ENCODE measurements at regions not wholly inside any gene's neighbourhood (a gene's known extent, or its start where the extent isn't known, plus 50 kb on each side); places are given as distances from the start of the nearest gene placed in this dataset.
"Not testable (repeated sequence)": the region's sequence is repeated elsewhere in the genome, so short reads cannot be mapped to it uniquely, and the experiment has no call there.

DNA sequence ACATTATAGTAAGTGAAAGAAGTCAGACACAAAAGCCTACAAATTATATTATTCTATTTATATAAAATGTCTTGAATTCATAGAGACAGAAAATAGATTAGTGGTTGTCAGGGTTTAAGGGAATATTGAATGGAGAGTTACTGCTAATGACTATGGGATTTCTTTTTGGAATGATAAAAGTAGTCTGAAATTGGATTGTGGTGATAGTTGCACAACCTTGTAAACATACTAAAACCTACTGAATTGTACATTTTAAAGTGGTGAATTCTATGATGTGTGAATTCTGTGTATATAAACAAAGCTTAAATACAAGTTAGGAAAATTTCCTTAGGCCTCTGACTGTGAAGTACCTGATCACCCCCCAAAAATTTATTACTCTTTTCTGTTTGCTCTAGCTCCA is 343.1 kb downstream of the TFAP2B start:
- TF ChIP-seq, protein P1, sequence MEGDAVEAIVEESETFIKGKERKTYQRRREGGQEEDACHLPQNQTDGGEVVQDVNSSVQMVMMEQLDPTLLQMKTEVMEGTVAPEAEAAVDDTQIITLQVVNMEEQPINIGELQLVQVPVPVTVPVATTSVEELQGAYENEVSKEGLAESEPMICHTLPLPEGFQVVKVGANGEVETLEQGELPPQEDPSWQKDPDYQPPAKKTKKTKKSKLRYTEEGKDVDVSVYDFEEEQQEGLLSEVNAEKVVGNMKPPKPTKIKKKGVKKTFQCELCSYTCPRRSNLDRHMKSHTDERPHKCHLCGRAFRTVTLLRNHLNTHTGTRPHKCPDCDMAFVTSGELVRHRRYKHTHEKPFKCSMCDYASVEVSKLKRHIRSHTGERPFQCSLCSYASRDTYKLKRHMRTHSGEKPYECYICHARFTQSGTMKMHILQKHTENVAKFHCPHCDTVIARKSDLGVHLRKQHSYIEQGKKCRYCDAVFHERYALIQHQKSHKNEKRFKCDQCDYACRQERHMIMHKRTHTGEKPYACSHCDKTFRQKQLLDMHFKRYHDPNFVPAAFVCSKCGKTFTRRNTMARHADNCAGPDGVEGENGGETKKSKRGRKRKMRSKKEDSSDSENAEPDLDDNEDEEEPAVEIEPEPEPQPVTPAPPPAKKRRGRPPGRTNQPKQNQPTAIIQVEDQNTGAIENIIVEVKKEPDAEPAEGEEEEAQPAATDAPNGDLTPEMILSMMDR (IDR thresholded peaks at IDR 0.05): no peak
- Histone ChIP-seq H3K27ac (no peak overlapping the region), H3K36me3 (no peaks in the 10 kb centered on the region), H3K27me3 (no peaks in the 10 kb centered on the region), H3K9me3 (peaks cover 0 to 17% of the 10 kb centered on the region in 2 donors), H3K4me1 (no peaks in the 10 kb centered on the region), H3K4me3 (no peak overlapping the region)
- DNase-seq (ENCODE audit: low spot score): no peak

DNA sequence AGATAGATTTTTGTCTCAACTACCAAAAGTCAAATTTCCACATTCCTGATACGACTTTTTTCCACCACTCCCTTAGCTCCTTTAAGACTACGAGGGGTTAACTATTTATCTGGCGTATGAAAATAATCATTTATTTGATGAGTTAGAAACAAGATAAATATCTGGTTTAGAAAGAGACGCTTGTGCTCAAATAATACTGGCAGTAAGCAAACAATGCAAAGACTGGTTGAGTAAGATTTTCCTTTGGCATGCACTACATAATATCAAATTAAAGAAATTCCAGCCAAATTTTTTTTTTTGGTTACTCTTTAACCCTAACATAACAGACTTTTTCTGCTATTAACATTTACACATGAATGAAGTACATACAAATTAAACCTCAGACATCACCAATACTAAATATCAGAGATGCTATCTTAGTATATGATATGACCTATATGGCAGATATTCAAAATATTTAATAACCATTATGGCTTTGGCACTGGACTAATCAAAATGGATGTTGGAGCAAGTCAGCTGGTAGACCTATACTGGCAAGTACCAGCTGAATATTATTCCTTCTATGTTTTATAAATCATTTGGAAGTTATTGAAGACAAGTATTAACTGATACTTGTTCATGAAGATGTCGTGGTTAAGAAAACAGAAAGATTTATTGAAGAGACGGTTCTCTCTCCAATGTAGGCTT is 345.3 kb downstream of the TFAP2B start:
- Histone ChIP-seq H3K27ac (no peak overlapping the region), H3K36me3 (no peaks in the 10 kb centered on the region), H3K4me3 (no peak overlapping the region), H3K4me1 (no peaks in the 10 kb centered on the region), H3K27me3 (no peaks in the 10 kb centered on the region), H3K9me3 (peaks cover 0 to 27% of the 10 kb centered on the region in 2 donors)
- TF ChIP-seq, protein P1 (IDR thresholded peaks at IDR 0.05): no peak
- DNase-seq (ENCODE audit: low spot score): no peak

DNA sequence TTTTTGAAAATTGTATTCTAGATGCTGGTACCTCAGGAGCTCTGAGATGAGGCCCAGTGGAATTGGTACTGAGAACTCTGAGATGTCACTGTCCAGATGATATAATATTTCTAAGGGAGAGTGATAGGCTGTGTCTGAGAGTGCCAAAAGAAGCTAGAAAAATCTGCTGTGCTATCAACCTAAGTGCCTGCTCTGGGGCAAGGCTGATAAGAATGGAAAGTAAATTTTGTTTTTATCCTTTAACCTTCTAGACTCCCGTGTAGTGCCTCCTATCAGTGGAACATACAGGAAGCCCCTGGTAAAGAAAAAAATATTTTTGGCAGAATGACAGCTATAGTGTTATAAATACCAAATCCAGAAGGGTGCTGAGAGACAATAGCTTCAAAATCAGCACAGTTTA is 348.2 kb downstream of the TFAP2B start:
- Histone ChIP-seq H3K36me3 (no peaks in the 10 kb centered on the region), H3K9me3 (peaks cover 0 to 33% of the 10 kb centered on the region in 2 donors), H3K27me3 (no peaks in the 10 kb centered on the region), H3K4me3 (no peak overlapping the region), H3K27ac (no peak overlapping the region), H3K4me1 (no peaks in the 10 kb centered on the region)
- no peak for DNase-seq (ENCODE audit: low spot score)
- TF ChIP-seq, protein P1 (IDR thresholded peaks at IDR 0.05): no peak

DNA sequence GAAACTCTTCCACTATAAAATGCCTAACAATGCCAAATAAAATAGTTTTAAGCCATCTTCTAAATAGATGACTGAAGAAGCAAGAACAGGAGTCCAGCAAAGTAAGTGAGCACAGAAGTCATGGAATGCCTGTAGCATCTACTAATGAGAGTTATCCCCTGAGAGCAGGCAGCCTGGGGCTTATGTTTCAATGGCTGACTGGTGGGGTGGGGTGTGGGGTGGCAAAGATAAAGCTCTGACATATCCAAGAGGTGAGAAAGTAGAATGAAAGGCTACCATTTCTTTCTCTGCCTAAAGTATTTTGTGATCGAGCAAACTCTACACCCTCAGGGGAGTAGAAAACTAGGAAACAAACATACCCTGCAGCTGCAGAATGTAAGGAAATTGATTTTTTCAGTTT is 348.8 kb downstream of the TFAP2B start:
- Histone ChIP-seq H3K4me3 (no peak overlapping the region), H3K9me3 (peaks cover 0 to 33% of the 10 kb centered on the region in 2 donors), H3K36me3 (no peaks in the 10 kb centered on the region), H3K27ac (no peak overlapping the region), H3K27me3 (no peaks in the 10 kb centered on the region), H3K4me1 (no peaks in the 10 kb centered on the region)
- TF ChIP-seq, protein P1 (IDR thresholded peaks at IDR 0.05): no peak
- no peak for DNase-seq (ENCODE audit: low spot score)

DNA sequence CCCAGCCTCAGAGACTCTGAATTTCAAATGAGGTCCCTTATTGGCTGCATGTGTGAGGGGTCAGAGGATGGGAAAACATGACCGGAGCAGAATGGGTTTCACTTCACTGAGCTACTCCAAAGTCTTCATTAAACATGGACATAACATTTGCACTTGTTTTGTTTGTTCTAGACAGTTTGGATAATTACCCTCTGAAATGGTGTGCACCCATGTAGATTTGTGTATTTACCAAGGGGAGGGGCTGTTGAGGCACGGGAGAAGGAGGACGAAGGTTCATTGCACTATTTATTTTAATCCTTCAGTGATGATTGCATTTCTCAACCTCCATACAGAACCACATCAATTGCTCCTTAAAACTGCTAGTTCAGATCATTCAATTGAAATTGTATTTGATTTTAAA is 364.2 kb downstream of the TFAP2B start:
- Histone ChIP-seq H3K4me3 (no peak overlapping the region), H3K36me3 (no peaks in the 10 kb centered on the region), H3K9me3 (no peaks in the 10 kb centered on the region), H3K27me3 (no peaks in the 10 kb centered on the region), H3K4me1 (no peaks in the 10 kb centered on the region), H3K27ac (no peak overlapping the region)
- DNase-seq (ENCODE audit: low spot score): no peak
- TF ChIP-seq, protein P1 (IDR thresholded peaks at IDR 0.05): no peak

DNA sequence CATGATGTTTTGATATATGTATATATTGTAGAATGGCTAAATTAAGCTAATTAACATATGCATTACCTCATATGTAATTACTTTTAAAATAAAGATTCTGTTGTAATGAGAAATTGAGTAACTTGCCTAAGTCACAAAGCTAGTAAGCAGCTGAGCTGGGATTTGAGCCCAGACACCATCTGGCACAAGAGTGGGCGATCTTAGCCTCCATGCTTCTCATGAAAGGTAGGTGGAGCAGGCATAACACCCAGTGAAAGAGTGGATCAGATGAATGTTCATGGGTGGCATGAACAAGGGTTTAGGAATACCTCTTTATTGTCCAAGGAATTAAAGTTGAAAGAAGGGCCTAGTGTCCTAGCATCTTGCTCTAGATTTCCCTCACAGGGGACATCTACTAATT is 365.4 kb downstream of the TFAP2B start:
- H3K27me3 ChIP-seq: no peaks in the 10 kb centered on the region
- H3K4me1 ChIP-seq: no peaks in the 10 kb centered on the region

DNA sequence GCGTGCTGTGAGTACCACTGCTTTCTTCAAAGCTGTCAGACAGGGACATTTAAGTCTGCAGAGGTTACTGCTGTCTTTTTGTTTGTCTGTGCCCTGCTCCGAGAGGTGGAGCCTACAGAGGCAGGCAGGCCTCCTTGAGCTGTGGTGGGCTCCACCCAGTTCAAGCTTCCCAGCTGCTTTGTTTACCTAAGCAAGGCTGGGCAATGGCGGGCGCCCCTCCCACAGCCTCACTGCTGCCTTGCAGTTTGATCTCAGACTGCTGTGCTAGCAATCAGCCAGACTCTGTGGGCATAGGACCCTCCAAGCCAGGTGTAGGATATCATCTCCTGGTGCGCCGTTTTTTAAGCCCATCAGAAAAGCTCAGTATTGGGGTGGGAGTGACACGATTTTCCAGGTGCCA is 374.5 kb downstream of the TFAP2B start:
- DNase-seq (ENCODE audit: low spot score): not testable (repeated sequence)

More for the DNA sequence above, 365.4 kb downstream of the TFAP2B start:
- TF ChIP-seq, protein P1 (IDR thresholded peaks at IDR 0.05): no peak
- DNase-seq (ENCODE audit: low spot score): no peak
- no peak overlapping the region for H3K4me3 ChIP-seq
- H3K9me3 ChIP-seq: no peaks in the 10 kb centered on the region
- H3K27ac ChIP-seq: no peak overlapping the region
- no peaks in the 10 kb centered on the region for H3K36me3 ChIP-seq

More for the DNA sequence above, 374.5 kb downstream of the TFAP2B start:
- H3K4me3 ChIP-seq, H3K9me3 ChIP-seq, H3K36me3 ChIP-seq, H3K27ac ChIP-seq, H3K27me3 ChIP-seq, H3K4me1 ChIP-seq: not testable (repeated sequence)
